SH-SY5Y (cell line): ENCODE measurements at regions not wholly inside any gene's neighbourhood (a gene's known extent, or its start where the extent isn't known, plus 50 kb on each side); places are given as distances from the start of the nearest gene placed in this dataset.

Experiments used
- GATA2 ChIP-seq: IDR thresholded peaks from 2 replicates; pipeline ENCODE4 v1.6.1; 2011; ENCODE audit warnings: mild to moderate bottlenecking, low read depth, low read length
- GATA3 ChIP-seq: IDR thresholded peaks from 2 replicates; pipeline ENCODE4 v1.6.1; 2011; ENCODE audit warnings: low read depth, mild to moderate bottlenecking, low read length, moderate library complexity

- TF ChIP-seq GATA3 (no peak), GATA2 (no peak)
Observed at GRCh38 chr11:134866215-134866614, 454.2 kb upstream of the B3GAT1 start.

DNA sequence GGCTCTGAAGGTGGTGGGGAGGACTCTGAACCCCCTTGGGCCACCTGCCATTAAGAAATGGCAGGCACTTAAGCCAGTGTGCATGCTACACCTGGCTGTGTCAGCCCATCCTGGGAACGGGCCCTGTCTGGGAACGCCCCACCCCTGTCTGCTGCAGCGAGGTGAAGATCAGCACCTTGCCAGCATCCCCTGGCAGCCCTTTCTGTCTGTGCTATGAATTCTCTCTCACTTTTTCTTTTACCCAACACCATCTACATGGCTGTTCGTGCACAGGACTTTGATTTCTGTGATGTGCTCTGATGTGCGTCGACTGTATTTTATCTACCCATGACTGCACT, 452.9 kb upstream of the B3GAT1 start:
- no peak for TF ChIP-seq GATA2
- TF ChIP-seq GATA3 = no peak

GRCh38 chr11:134864233-134864967, 452.4 kb upstream of the B3GAT1 start:
- TF ChIP-seq GATA2 (no peak), GATA3 (no peak)

DNA sequence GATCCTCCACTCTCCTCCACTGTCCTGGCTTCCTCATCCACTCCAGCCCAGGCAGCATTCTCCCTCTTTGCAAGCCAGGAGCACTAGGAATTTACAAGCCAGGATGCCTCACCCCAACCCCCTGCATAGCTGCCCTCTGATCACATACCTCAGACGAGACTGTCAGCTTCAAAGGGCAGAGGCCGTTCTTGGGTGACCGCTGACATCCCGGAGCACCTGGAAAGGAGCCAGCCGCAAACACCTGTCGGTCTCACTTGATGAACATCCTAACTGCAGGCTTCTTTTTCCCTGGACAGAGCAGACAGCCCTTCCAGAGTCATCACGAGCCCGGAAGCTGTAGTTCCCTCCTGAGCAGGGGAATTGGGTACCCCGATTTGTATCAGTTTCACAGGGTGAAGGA, 451.3 kb upstream of the B3GAT1 start:
- TF ChIP-seq GATA2 (no peak), GATA3 (no peak)

GRCh38 chr11:134862587-134863195, 450.6 kb upstream of the B3GAT1 start:
- TF ChIP-seq GATA2 = no peak

DNA sequence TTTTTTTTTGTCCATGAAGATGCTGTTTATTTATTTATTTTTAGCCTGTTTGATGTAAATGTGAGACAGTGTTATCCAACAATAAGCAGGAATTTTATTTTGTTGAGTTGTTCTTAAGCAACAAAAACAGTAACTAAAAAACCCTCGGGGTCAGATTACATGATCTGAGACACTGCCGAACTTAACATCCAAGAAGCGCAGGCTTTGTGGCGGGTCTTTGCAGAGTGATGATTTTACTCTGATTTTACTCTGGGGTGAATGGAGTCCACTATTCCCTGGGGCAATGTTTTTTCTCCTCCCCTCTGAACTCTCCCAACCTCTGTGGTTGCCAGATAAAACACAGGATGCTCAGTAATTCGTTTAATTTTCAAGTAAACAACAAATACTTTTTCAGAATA, 450.1 kb upstream of the B3GAT1 start:
- TF ChIP-seq GATA3 (no peak), GATA2 (no peak)

- TF ChIP-seq GATA2 (no peak), GATA3 (no peak)
Observed at GRCh38 chr11:134861490-134862104, 449.6 kb upstream of the B3GAT1 start.

DNA sequence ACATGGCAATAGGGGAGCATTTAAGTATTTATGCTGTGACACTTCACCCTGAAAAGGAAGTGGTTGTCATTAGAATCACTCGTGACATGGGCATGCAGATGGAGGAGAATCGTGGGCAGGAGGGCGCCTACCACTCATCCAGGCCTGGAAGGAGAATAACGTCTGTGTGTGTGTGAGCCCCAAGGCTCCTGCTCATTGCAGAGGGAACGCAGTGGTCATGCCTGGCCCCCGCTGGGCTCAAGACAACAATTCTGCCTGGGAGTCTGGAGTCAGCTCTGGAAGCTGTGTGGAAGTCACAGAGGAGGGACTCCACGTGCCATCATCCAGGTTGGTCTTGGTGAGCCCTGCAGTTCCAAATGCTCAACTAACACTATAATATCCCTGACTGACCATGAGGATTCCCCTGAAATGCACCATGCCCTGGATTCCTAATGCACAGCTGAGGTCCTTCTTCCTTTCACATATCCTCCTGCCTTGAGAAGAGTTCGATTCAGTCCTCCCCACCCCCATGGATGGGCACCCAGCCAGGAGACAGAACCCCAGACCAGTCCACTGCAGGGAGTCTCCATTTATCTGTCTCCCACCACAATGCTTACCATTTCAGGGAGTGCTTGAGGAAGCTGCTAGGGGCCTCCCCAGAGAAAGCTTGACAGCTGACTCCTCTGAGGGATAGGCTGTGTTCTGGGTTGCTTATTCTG, 446.9 kb upstream of the B3GAT1 start:
- TF ChIP-seq GATA3 = no peak
- no peak for TF ChIP-seq GATA2

GRCh38 chr11:134857035-134857434, 445.0 kb upstream of the B3GAT1 start:
- no peak for TF ChIP-seq GATA3
- no peak for TF ChIP-seq GATA2

- no peak for TF ChIP-seq GATA2
Observed at GRCh38 chr11:134856056-134856971, 444.3 kb upstream of the B3GAT1 start.

- TF ChIP-seq GATA2 (no peak), GATA3 (no peak)
Observed at GRCh38 chr11:134853992-134854991, 442.2 kb upstream of the B3GAT1 start.

DNA sequence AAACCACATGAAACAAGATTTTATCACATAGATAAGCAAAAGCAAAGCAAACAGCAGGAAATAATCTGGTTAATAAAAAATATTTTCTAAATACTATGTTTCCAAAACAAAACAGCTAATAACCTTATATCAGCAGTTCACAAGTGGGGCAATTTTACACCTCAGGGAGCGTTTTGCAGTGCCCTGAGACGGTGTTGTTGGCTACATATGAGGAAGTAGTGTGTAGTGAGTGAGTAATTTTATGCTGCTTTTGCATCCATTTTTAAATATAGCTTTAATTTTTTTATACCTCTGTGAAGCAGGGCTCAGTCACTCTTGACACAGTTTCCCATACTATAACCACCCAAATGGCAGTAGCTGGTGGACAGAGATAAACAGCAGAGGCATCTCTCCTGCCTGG, 438.5 kb upstream of the B3GAT1 start:
- TF ChIP-seq GATA3 = no peak
- no peak for TF ChIP-seq GATA2

GRCh38 chr11:134849833-134850232, 437.8 kb upstream of the B3GAT1 start:
- TF ChIP-seq GATA3 (no peak), GATA2 (no peak)
